Aorta (tissue), 5 donors: ENCODE measurements at regions not wholly inside any gene's neighbourhood (a gene's known extent, or its start where the extent isn't known, plus 50 kb on each side); places are given as distances from the start of the nearest gene placed in this dataset.
A peak's percentile ranks its signal among the peaks of the same experiment; 100 is the strongest.

Source experiments
- ATAC-seq: fragments of 200-7000 bp; cut with Tn5 transposase; one replicate; pipeline ENCODE4 v1.9.1; 2022; ENCODE audit warnings: moderate library complexity; ENCODE audit not compliant: low FRiP score
- DNase-seq, 2 donors: peaks; one replicate each; pipeline ENCODE4 v3.0.0-alpha.2; 2020
- H3K27ac ChIP-seq, 2 donors: one replicate each; pipeline ENCODE4 v1.5.1; 2013; ENCODE audit warnings: low read length in 2 of 2, mild to moderate bottlenecking in 2 of 2, moderate library complexity in 2 of 2, control low read depth in 1 of 2, inconsistent platforms in 1 of 2, low read depth in 1 of 2
- H3K27me3 ChIP-seq, 2 donors: one replicate each; pipeline ENCODE4 v1.6.1; 2013; ENCODE audit warnings: control low read depth in 1 of 2, low read length in 1 of 2, mild to moderate bottlenecking in 1 of 2, moderate library complexity in 1 of 2; ENCODE audit not compliant: insufficient read depth in 2 of 2, control insufficient read depth in 1 of 2
- H3K36me3 ChIP-seq, 2 donors: one replicate each; pipeline ENCODE4 v1.6.1; 2013; ENCODE audit warnings: control low read depth in 1 of 2, low read length in 1 of 2, mild to moderate bottlenecking in 1 of 2; ENCODE audit not compliant: insufficient read depth in 2 of 2, control insufficient read depth in 1 of 2
- H3K4me1 ChIP-seq, 2 donors: one replicate each; pipeline ENCODE4 v1.6.1; 2013; ENCODE audit warnings: low read length in 2 of 2, control low read depth in 1 of 2, mild to moderate bottlenecking in 1 of 2, moderate library complexity in 1 of 2; ENCODE audit not compliant: insufficient read depth in 2 of 2, control insufficient read depth in 1 of 2
- H3K4me3 ChIP-seq, 2 donors: one replicate each; pipeline ENCODE4 v1.5.1; 2013; ENCODE audit warnings: low read length in 2 of 2, control low read depth in 1 of 2, mild to moderate bottlenecking in 1 of 2
- H3K9me3 ChIP-seq: one replicate; pipeline ENCODE4 v1.6.1; 2013; ENCODE audit warnings: mild to moderate bottlenecking, low read length; ENCODE audit not compliant: control insufficient read depth
- WGBS, 2 donors: extraction: QIAGEN DNeasy Blood & Tissue Kit; methylation state at CpG; one replicate each; pipeline ENCODE4 v1.1.7; 2013; 5-methylcytosine and 5-hydroxymethylcytosine counted together
- intact Hi-C, 2 donors: fragments of 100-400 bp; cut with DNase I; formaldehyde crosslinking; loops; one replicate each; pipeline versions ENCODE4 v1.14.2 to v1.15.0; 2022
- donor health status: healthy with polysubstance abuse.
- donor health status: Bipolar disorder and iron deficiency.
- donor health status: DM: no; HTN: no; CAD: no.
- donor health status: DM: no; HTN: no; CAD: no.
- donor health status: DM: yes; HTN: yes; CAD: no.

GRCh38 chr2:20537423-20538307 is 90.8 kb downstream of the RHOB start:
- no peaks in the 10 kb centered on the region for H3K9me3 ChIP-seq

GRCh38 chr2:20538308-20539132 is 91.6 kb downstream of the RHOB start:
- no peaks in the 10 kb centered on the region for H3K27me3 ChIP-seq
- no peaks in the 10 kb centered on the region for H3K36me3 ChIP-seq
- 70 to 86% methylated on average over 8 of the region's 8 CpGs for WGBS, 2 donors
- no peak for ATAC-seq
- H3K4me1 ChIP-seq, result peaks cover 0 to 3% of the 10 kb centered on the region in 2 donors
- no peak overlapping the region for H3K27ac ChIP-seq
- no peaks in the 10 kb centered on the region for H3K9me3 ChIP-seq
- peak in 1 of 2 donors; percentile 32 for DNase-seq
- intact Hi-C loops, result no loop called here
- no peak overlapping the region for H3K4me3 ChIP-seq

More at GRCh38 chr2:20537423-20538307, 90.8 kb downstream of the RHOB start:
- no peaks in the 10 kb centered on the region for H3K27me3 ChIP-seq
- H3K4me1 ChIP-seq, result peaks cover 0 to 3% of the 10 kb centered on the region in 2 donors
- 93 to 95% methylated on average over 17 of the region's 17 CpGs for WGBS, 2 donors
- no peak for ATAC-seq
- no peak overlapping the region for H3K4me3 ChIP-seq
- H3K36me3 ChIP-seq, result no peaks in the 10 kb centered on the region
- DNase-seq, result no peak
- no peak overlapping the region for H3K27ac ChIP-seq
- intact Hi-C loops, result no loop called here

DNA sequence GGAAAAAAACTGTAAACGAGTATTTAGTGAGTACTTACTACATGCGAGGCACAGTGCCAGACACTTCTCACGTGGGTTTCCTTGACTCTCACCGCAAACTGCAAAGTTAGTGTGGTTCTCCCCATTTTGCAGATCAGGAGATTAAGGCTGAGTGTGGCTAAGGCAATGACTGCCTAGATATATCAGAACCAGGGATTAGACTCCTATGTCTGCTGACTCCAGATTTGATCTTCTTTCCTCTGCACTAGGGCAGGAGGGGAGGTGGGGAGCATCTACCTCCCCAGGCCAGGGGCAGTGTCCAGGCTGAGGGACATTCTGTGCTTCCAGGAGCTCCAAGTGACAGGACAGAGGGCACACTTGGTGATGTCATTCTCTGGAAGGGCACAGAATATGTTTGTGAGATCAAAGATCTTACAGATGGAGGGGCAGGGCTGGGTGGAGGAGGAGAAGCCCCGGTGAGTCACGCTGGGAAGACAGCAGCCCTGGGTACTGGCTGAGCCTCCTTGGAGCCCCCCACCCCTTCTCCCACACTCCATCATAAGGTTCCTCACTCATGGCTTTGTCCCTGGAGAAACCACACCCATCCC is 92.4 kb downstream of the RHOB start:
- intact Hi-C loops, result no loop called here

DNA sequence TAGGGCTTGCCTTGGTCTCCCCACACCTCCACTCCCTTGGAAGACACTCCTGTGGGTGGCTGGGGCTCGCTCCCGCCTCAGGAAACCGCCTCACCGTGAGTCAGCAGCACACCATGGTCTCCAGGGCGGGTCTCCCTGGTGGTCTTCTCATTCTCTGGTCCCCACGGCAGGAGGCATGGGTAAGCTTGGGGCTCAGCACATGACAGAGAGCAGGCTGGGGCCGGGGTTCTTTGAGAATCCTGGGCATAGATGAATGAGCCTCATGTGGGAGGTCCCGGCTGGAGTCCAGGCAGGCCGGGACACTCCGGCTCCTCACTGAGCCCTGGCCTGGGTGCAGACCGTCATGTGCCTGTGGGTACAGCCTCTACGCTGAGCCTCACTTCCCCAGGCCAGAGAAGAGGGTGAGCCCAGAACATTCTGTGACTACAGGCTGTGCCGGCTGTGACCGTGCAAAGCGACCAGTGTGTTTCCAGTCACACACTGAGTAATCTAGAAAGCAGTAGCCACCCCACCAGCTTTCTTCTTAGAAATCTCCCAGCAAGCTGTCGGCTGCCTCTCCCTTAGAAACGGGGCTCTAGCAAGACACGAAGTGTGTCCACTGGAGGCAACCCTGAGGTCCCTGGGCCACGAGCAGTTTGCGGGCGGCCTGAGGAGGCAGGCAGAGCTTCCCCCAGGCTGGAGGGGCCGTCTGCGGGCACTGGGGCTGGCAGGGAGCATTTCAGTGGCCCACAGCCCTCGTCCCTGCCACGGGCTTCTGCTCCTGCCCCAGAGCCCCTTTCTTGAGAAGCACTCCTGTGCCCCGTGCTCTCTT is 93.1 kb downstream of the RHOB start:
- Histone ChIP-seq H3K4me1 (peaks cover 0 to 3% of the 10 kb centered on the region in 2 donors), H3K9me3 (no peaks in the 10 kb centered on the region), H3K27ac (no peak overlapping the region), H3K36me3 (no peaks in the 10 kb centered on the region), H3K4me3 (no peak overlapping the region), H3K27me3 (no peaks in the 10 kb centered on the region)
- intact Hi-C loops, result no loop called here
- WGBS, 2 donors, result 91 to 94% methylated on average over 26 of the region's 26 CpGs
- DNase-seq, result peak in 1 of 2 donors; percentile 67
- ATAC-seq, result peak; percentile 9

More for the DNA sequence above, 92.4 kb downstream of the RHOB start:
- Histone ChIP-seq H3K4me3 (no peak overlapping the region), H3K27me3 (no peaks in the 10 kb centered on the region), H3K9me3 (no peaks in the 10 kb centered on the region), H3K4me1 (peaks cover 0 to 3% of the 10 kb centered on the region in 2 donors), H3K27ac (no peak overlapping the region), H3K36me3 (no peaks in the 10 kb centered on the region)
- peak in 1 of 2 donors; percentile 36 for DNase-seq
- no peak for ATAC-seq
- WGBS, 2 donors, result 70 to 78% methylated on average over 6 of the region's 6 CpGs

DNA sequence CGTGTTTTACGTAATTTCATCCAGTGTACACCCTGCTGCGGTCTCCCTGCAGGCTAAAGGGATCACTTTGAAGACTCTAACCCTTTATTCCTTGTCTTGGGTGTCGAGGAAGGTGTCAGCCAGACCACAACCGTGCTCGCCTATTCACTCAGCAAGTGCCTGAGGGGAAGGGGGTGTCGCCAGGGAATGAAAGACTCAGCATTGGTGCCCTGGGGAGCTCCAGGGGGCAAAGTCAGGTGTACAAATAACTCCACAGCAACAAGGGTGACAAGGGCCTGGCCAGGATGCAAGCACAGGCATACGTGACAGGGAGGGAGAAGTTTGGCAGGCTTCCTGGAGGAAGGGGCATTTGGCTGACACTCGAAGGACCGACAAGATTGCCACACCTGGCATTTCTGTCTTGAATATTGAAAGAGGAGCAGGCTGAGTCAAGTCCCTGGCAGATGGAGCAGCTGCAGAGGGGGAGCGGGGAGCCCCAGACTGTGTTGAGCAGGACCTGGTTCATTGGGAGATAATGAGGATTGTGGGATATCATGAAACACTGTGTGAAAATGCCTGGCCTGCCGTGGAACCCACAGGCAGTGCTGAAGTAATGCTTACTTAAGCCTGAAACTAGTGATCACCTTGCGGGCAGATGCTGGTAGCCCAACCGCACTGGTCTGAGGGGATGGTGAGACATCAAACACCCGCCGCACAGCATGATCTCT is 93.9 kb downstream of the RHOB start:
- 95 to 96% methylated on average over 16 of the region's 16 CpGs for WGBS, 2 donors
- Histone ChIP-seq H3K4me3 (no peak overlapping the region), H3K27me3 (no peaks in the 10 kb centered on the region), H3K4me1 (peaks cover 0 to 3% of the 10 kb centered on the region in 2 donors), H3K27ac (no peak overlapping the region), H3K36me3 (no peaks in the 10 kb centered on the region), H3K9me3 (no peaks in the 10 kb centered on the region)
- ATAC-seq (no peak), DNase-seq (peak in 1 of 2 donors; percentile 53)
- intact Hi-C loops, result no loop called here

DNA sequence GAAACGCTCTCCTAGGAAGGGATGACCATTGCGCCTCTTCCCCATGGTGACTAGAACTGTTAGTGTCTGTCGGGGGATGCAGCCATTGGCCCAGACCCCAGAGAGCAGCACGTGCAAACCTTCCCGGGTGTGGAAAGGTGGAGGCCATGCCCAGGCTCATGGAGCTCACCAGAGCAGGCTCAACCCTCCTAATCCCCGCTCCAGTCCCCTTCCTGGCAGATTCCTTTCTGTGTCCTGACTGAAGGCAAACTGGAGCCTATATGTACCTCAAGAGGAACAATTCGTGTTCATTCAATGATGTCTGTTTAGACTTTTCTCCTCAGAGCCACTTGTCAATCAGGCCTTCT is 94.4 kb downstream of the RHOB start:
- ATAC-seq (no peak), DNase-seq (no peak)
- WGBS, 2 donors, result 94 to 98% methylated on average over 7 of the region's 7 CpGs
- Histone ChIP-seq H3K4me1 (peaks cover 0 to 3% of the 10 kb centered on the region in 2 donors), H3K4me3 (no peak overlapping the region), H3K27ac (no peak overlapping the region), H3K9me3 (peaks cover 1% of the 10 kb centered on the region), H3K27me3 (no peaks in the 10 kb centered on the region), H3K36me3 (no peaks in the 10 kb centered on the region)
- intact Hi-C loops, result no loop called here

DNA sequence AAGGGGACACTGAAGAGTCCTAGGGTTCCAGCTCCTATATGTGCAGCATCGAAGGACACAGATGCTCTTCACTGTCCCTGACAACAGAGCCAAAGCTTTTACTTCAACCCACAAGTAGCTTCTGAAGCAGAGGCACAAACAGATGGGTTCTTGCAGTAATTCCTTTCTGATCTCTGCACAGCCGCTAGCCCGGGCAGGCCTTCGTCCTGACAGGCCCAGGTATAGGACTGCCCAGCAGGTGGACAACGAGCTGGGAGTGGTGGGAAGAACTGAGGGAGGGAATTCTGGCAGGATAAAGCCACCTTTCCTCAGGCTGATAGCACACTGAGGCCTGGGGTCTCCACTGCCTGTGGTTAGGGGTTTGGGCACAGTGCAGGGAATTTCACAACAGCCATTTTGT is 94.8 kb downstream of the RHOB start:
- Histone ChIP-seq H3K36me3 (no peaks in the 10 kb centered on the region), H3K27ac (no peak overlapping the region), H3K27me3 (no peaks in the 10 kb centered on the region), H3K4me1 (peaks cover 0 to 3% of the 10 kb centered on the region in 2 donors), H3K4me3 (no peak overlapping the region), H3K9me3 (peaks cover 1% of the 10 kb centered on the region)
- DNase-seq (no peak), ATAC-seq (no peak)
- 96 to 97% methylated on average over 5 of the region's 5 CpGs for WGBS, 2 donors
- intact Hi-C loops, result no loop called here

DNA sequence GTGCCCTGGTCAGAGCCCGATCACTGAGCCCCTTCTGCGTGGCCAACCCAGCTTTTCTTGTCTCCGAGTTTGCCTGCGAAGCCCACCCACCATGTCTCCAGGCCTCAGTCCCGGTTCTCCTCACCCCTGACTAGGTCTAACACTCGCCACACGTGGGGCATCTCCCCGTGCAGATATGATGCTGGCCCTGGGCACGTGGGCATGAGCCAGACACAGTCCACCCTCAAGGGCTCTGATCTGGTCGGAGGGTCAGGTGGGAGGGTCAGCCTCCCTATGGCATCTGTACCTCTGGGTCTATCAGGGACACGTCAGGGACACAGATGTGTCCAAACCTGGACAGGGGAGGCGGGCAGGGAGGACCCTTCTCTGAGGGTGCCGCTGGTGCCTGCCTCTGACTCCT is 95.4 kb downstream of the RHOB start:
- no peak for ATAC-seq
- Histone ChIP-seq H3K27ac (no peak overlapping the region), H3K9me3 (peaks cover 1% of the 10 kb centered on the region), H3K27me3 (no peaks in the 10 kb centered on the region), H3K4me1 (no peaks in the 10 kb centered on the region), H3K36me3 (no peaks in the 10 kb centered on the region), H3K4me3 (no peak overlapping the region)
- intact Hi-C loops, result no loop called here
- DNase-seq, result no peak
- WGBS, 2 donors, result 95 to 96% methylated on average over 13 of the region's 13 CpGs
